Adrenal gland (tissue), 9 donors: ENCODE measurements at regions not wholly inside any gene's neighbourhood (a gene's known extent, or its start where the extent isn't known, plus 50 kb on each side); places are given as distances from the start of the nearest gene placed in this dataset.

ENCODE experiments used
- DNase-seq, 7 donors: peaks; one replicate each; pipeline ENCODE4 v3.0.0-alpha.2; 2019 to 2020
- H3K27ac ChIP-seq, 5 donors: fragments of 200-600 bp; sonication (generic) in 4 of 5; 1 replicate in 3 of 5; 2 replicates in 2 of 5; pipeline versions ENCODE4 v1.5.1 to v1.8.0; 2016 to 2020; ENCODE audit warnings: mild to moderate bottlenecking in 1 of 5
- H3K27me3 ChIP-seq: fragments of 200-600 bp; 2 replicates; pipeline ENCODE4 v1.8.0; 2021
- H3K36me3 ChIP-seq, 2 donors: fragments of 200-600 bp; replicated peaks in 1 of 2; 1 replicate in 1 of 2; 2 replicates in 1 of 2; pipeline versions ENCODE4 v1.5.1 to v1.8.0; 2018 to 2022
- H3K4me1 ChIP-seq, 2 donors: fragments of 200-600 bp; replicated peaks in 1 of 2; 1 replicate in 1 of 2; 2 replicates in 1 of 2; pipeline versions ENCODE4 v1.5.1 to v1.8.0; 2018 to 2021
- H3K4me3 ChIP-seq, 4 donors: fragments of 200-600 bp; sonication (generic) in 3 of 4; one replicate each; pipeline ENCODE4 v1.5.1; 2016 to 2018
- H3K9me3 ChIP-seq, 3 donors: fragments of 200-600 bp; sonication (generic) in 1 of 3; replicated peaks in 1 of 3; 1 replicate in 2 of 3; 2 replicates in 1 of 3; pipeline versions ENCODE4 v1.5.1 to v1.8.0; 2016 to 2021
- CTCF ChIP-seq, 6 experiments: fragments of 450-650 bp in 4 of 6; fragments of 200-600 bp in 2 of 6; sonication (generic) in 1 of 6; IDR thresholded peaks; 1 replicate in 5 of 6; 2 replicates in 1 of 6; pipeline versions ENCODE4 v1.5.1 to v1.8.0; 2016 to 2021; ENCODE audit warnings: antibody characterized with exemption in 6 of 6, mild to moderate bottlenecking in 2 of 6, moderate library complexity in 1 of 6
- POLR2A ChIP-seq, 2 donors: fragments of 450-650 bp; IDR thresholded peaks; one replicate each; pipeline ENCODE4 v1.6.1; 2017; ENCODE audit warnings: antibody characterized with exemption in 2 of 2, mild to moderate bottlenecking in 2 of 2, moderate library complexity in 1 of 2
- WGBS, 4 donors: extraction: QIAGEN DNeasy Blood & Tissue Kit in 2 of 4; methylation state at CpG; one replicate each; pipeline versions ENCODE4 v1.1.5 to v1.1.7; 2013 to 2017; 5-methylcytosine and 5-hydroxymethylcytosine counted together
- intact Hi-C, 2 donors: fragments of 100-400 bp; cut with DNase I; formaldehyde crosslinking; loops; one replicate each; pipeline versions ENCODE4 v1.14.1 to v1.15.0; 2022 to 2023
- donor health status: healthy with polysubstance abuse.
- donor health status: Bipolar disorder and iron deficiency.
- donor health status: DM: yes; HTN: yes; CAD: no.
- donor health status: DM: no; HTN: no; CAD: no.
- donor health status: DM: no; HTN: no; CAD: no.

GRCh38 chr1:96388421-96389310, 332.9 kb upstream of the PTBP2 start:
- intact Hi-C loops, result no loop called here

DNA sequence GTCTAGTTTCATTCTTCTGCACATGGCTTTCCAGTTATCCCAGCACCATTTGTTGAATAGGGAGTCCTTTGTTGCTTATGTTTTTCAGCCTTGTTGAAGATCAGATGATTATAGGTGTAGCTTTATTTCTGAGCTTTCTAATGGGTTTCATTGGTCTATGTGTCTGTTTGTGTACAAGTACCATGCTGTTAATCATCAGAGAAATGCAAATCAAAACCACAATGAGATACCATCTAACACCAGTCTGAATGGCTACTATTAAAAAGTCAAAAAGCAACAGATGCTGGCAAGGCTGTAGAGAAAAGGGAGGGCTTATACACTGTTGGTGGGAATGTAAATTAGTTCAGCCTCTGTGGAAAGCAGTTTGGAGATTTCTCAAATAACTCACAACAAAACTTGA, 321.5 kb upstream of the PTBP2 start:
- no peak for TF ChIP-seq CTCF (IDR thresholded peaks at IDR 0.05)
- TF ChIP-seq POLR2A (IDR thresholded peaks at IDR 0.05), result no peak
- Histone ChIP-seq H3K36me3 (no peaks in the 10 kb centered on the region), H3K9me3 (no peaks in the 10 kb centered on the region), H3K4me1 (no peaks in the 10 kb centered on the region), H3K4me3 (no peak overlapping the region), H3K27ac (no peak overlapping the region), H3K27me3 (no peaks in the 10 kb centered on the region)
- no peak for DNase-seq
- intact Hi-C loops, result no loop called here

More at GRCh38 chr1:96388421-96389310, 332.9 kb upstream of the PTBP2 start:
- Histone ChIP-seq H3K9me3 (no peaks in the 10 kb centered on the region), H3K27ac (no peak overlapping the region), H3K4me1 (peaks cover 0 to 8% of the 10 kb centered on the region in 2 donors), H3K27me3 (no peaks in the 10 kb centered on the region), H3K36me3 (no peaks in the 10 kb centered on the region), H3K4me3 (no peak overlapping the region)
- DNase-seq, result no peak
- TF ChIP-seq POLR2A (IDR thresholded peaks at IDR 0.05) (no peak), CTCF (IDR thresholded peaks at IDR 0.05) (no peak)
- 51 to 55% (median 52%) methylated on average over 4 of the region's 4 CpGs for WGBS, 4 donors

DNA sequence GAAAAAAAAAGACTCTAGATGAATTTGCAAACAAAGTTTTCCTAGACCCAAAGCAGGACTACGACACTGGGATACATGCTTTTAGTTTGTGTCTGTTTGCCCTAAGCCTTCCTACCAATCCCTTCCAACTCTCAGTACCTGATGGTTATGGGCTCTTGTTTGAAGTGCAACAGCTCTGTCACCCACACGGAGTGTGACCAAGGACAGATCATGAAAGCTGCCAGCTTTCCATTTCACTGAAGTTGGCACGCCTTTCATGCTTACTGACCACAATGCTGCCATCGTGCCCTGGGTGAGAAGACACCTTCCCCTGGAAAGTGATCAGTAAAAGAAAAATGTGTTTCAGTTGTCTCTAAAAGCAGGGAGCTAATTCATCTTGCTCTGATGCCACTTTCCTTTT, 312.5 kb upstream of the PTBP2 start:
- no peaks in the 10 kb centered on the region for H3K9me3 ChIP-seq
- no peaks in the 10 kb centered on the region for H3K27me3 ChIP-seq
- H3K27ac ChIP-seq, result no peak overlapping the region
- no peaks in the 10 kb centered on the region for H3K36me3 ChIP-seq
- intact Hi-C loops, result no loop called here
- TF ChIP-seq POLR2A (IDR thresholded peaks at IDR 0.05) (no peak), CTCF (IDR thresholded peaks at IDR 0.05) (no peak)
- H3K4me3 ChIP-seq, result no peak overlapping the region
- no peaks in the 10 kb centered on the region for H3K4me1 ChIP-seq
- WGBS, 4 donors, result 49 to 65% (median 56%) methylated on average over 4 of the region's 4 CpGs
- DNase-seq, result no peak

GRCh38 chr1:96409689-96410088, 311.9 kb upstream of the PTBP2 start:
- H3K27ac ChIP-seq, result no peak overlapping the region
- WGBS, 4 donors, result 75 to 91% (median 88%) methylated on average over 3 of the region's 3 CpGs
- TF ChIP-seq POLR2A (IDR thresholded peaks at IDR 0.05) (no peak), CTCF (IDR thresholded peaks at IDR 0.05) (no peak)
- no peaks in the 10 kb centered on the region for H3K9me3 ChIP-seq
- no peaks in the 10 kb centered on the region for H3K4me1 ChIP-seq
- no peak overlapping the region for H3K4me3 ChIP-seq
- no peaks in the 10 kb centered on the region for H3K36me3 ChIP-seq
- DNase-seq, result no peak
- intact Hi-C loops, result no loop called here
- H3K27me3 ChIP-seq, result no peaks in the 10 kb centered on the region
